ENCODE measurements at regions not wholly inside any gene's neighbourhood (a gene's known extent, or its start where the extent isn't known, plus 50 kb on each side); places are given as distances from the start of the nearest gene placed in this dataset.

DNA sequence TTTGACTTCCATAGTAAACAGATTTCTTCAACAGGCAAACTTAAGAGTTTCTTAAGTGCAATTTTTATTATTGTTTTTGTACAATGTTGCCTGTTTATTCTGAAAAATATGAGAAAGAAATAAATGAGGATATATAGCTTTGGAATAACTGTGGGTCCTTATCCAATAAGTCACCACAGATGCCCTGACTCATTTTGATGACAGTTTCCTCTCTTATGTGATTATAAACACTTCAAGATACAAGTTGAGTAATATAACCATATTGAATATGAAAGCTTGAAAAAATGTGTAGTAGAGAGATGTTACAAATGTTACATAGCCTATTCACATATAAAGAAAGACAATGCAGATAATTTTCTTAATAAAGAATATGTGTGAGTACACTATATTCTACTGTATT, 931.6 kb downstream of the RAPGEF2 start (continued):
- TF ChIP-seq GTF2F1 (IDR thresholded peaks at IDR 0.05; ENCODE audit: borderline replicate concordance, low read depth, low read length) (no peak), FOSL1 (IDR thresholded peaks at IDR 0.05; ENCODE audit: insufficient read depth, low read depth, low read length) (no peak), JUND (IDR thresholded peaks at IDR 0.05; ENCODE audit: low read length) (no peak), KDM1A (IDR thresholded peaks at IDR 0.05; ENCODE audit: borderline replicate concordance, low read length) (no peak), KDM4A (IDR thresholded peaks at IDR 0.05; ENCODE audit: low read depth, low read length, severe bottlenecking) (no peak), SP1 (IDR thresholded peaks at IDR 0.05; ENCODE audit: low read depth, low read length) (no peak), PHF8 (conservative IDR thresholded peaks at IDR 0.05; ENCODE audit: low read depth, low read length) (no peak), EGR1 (IDR thresholded peaks at IDR 0.05; ENCODE audit: borderline replicate concordance, low read depth, low read length) (no peak), POLR2AphosphoS5 (IDR thresholded peaks at IDR 0.05; ENCODE audit: low read depth, low read length) (no peak)
- TF ChIP-seq, protein P1, sequence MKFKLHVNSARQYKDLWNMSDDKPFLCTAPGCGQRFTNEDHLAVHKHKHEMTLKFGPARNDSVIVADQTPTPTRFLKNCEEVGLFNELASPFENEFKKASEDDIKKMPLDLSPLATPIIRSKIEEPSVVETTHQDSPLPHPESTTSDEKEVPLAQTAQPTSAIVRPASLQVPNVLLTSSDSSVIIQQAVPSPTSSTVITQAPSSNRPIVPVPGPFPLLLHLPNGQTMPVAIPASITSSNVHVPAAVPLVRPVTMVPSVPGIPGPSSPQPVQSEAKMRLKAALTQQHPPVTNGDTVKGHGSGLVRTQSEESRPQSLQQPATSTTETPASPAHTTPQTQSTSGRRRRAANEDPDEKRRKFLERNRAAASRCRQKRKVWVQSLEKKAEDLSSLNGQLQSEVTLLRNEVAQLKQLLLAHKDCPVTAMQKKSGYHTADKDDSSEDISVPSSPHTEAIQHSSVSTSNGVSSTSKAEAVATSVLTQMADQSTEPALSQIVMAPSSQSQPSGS (IDR thresholded peaks at IDR 0.05; ENCODE audit: low read length) = no peak
- TF ChIP-seq, protein P2, sequence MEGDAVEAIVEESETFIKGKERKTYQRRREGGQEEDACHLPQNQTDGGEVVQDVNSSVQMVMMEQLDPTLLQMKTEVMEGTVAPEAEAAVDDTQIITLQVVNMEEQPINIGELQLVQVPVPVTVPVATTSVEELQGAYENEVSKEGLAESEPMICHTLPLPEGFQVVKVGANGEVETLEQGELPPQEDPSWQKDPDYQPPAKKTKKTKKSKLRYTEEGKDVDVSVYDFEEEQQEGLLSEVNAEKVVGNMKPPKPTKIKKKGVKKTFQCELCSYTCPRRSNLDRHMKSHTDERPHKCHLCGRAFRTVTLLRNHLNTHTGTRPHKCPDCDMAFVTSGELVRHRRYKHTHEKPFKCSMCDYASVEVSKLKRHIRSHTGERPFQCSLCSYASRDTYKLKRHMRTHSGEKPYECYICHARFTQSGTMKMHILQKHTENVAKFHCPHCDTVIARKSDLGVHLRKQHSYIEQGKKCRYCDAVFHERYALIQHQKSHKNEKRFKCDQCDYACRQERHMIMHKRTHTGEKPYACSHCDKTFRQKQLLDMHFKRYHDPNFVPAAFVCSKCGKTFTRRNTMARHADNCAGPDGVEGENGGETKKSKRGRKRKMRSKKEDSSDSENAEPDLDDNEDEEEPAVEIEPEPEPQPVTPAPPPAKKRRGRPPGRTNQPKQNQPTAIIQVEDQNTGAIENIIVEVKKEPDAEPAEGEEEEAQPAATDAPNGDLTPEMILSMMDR (IDR thresholded peaks at IDR 0.05; ENCODE audit: control extremely low read depth in 1 of 3, insufficient read depth in 1 of 3, low read depth in 1 of 3, low read length in 3 of 3) = no peak

Measured in H1 (cell line).